HG02981 (cell line): ENCODE measurements at regions not wholly inside any gene's neighbourhood (a gene's known extent, or its start where the extent isn't known, plus 50 kb on each side); places are given as distances from the start of the nearest gene placed in this dataset.

Experiments
- ATAC-seq: cut with Tn5 transposase; IDR thresholded peaks from one replicate; pipeline ENCODE4 v1.9.1; 2021; ENCODE audit warnings: mild to moderate bottlenecking, moderate library complexity; ENCODE audit not compliant: unreplicated experiment

- no peak for ATAC-seq
Measured at GRCh38 chr9:108139900-108140299, 650.3 kb upstream of the KLF4 start.

- ATAC-seq = no peak
Measured at GRCh38 chr9:108138516-108138915, 648.9 kb upstream of the KLF4 start.

- ATAC-seq = no peak
Measured at GRCh38 chr9:108136656-108137055, 647.1 kb upstream of the KLF4 start.

GRCh38 chr9:108134486-108135128 is 645.0 kb upstream of the KLF4 start:
- ATAC-seq = no peak

- ATAC-seq = no peak
Measured at GRCh38 chr9:108133680-108134079, 644.1 kb upstream of the KLF4 start.

- no peak for ATAC-seq
Measured at GRCh38 chr9:108133101-108133500, 643.5 kb upstream of the KLF4 start.

- no peak for ATAC-seq
Measured at GRCh38 chr9:108130905-108131304, 641.3 kb upstream of the KLF4 start.

- ATAC-seq = no peak
Measured at GRCh38 chr9:108125625-108126024, 636.1 kb upstream of the KLF4 start.

GRCh38 chr9:108119530-108120113 is 630.1 kb upstream of the KLF4 start:
- ATAC-seq = no peak

- ATAC-seq = no peak
Measured at GRCh38 chr9:108117795-108118194, 628.2 kb upstream of the KLF4 start.

GRCh38 chr9:108117306-108117705 is 627.7 kb upstream of the KLF4 start:
- no peak for ATAC-seq

- no peak for ATAC-seq
Measured at GRCh38 chr9:108113596-108113995, 624.0 kb upstream of the KLF4 start.

- ATAC-seq = no peak
Measured at GRCh38 chr9:108109927-108110690, 620.5 kb upstream of the KLF4 start.

GRCh38 chr9:108108852-108109448 is 619.4 kb upstream of the KLF4 start:
- ATAC-seq = no peak

- no peak for ATAC-seq
Measured at GRCh38 chr9:108108280-108108851, 618.8 kb upstream of the KLF4 start.

- ATAC-seq = no peak
Measured at GRCh38 chr9:108105885-108106284, 616.3 kb upstream of the KLF4 start.

GRCh38 chr9:108104991-108105390 is 615.4 kb upstream of the KLF4 start:
- no peak for ATAC-seq

- ATAC-seq = no peak
Measured at GRCh38 chr9:108103046-108103693, 613.6 kb upstream of the KLF4 start.

GRCh38 chr9:108101410-108101809 is 611.8 kb upstream of the KLF4 start:
- no peak for ATAC-seq

GRCh38 chr9:108100571-108100970 is 611.0 kb upstream of the KLF4 start:
- ATAC-seq = no peak

GRCh38 chr9:108099854-108100253 is 610.3 kb upstream of the KLF4 start:
- ATAC-seq = no peak
